Activated CD4-positive, alpha-beta T cell treated with anti-CD3 and anti-CD28 coated beads for 1 hour (primary cell): ENCODE measurements at regions not wholly inside any gene's neighbourhood (a gene's known extent, or its start where the extent isn't known, plus 50 kb on each side); places are given as distances from the start of the nearest gene placed in this dataset.
"Not testable (repeated sequence)": the region's sequence is repeated elsewhere in the genome, so short reads cannot be mapped to it uniquely, and the experiment has no call there.

Experiments
- DNase-seq: peaks from one replicate; pipeline ENCODE4 v3.0.0-alpha.2; 2020

GRCh38 chr5:118603278-118603677 lies 385.1 kb downstream of the DTWD2 start:
- no peak for DNase-seq

- no peak for DNase-seq
These were observed 390.0 kb downstream of the DTWD2 start for GRCh38 chr5:118598311-118598710.

- no peak for DNase-seq
These were observed 390.8 kb downstream of the DTWD2 start for GRCh38 chr5:118597543-118597942.

- no peak for DNase-seq
These were observed 392.1 kb downstream of the DTWD2 start for GRCh38 chr5:118596255-118596654.

GRCh38 chr5:118593003-118593328 lies 395.4 kb downstream of the DTWD2 start:
- DNase-seq: no peak

- no peak for DNase-seq
These were observed 395.9 kb downstream of the DTWD2 start for GRCh38 chr5:118592229-118593002.

- DNase-seq: no peak
These were observed 397.5 kb downstream of the DTWD2 start for GRCh38 chr5:118590806-118591205.

GRCh38 chr5:118580949-118581348 lies 407.4 kb downstream of the DTWD2 start:
- no peak for DNase-seq

GRCh38 chr5:118578093-118578492 lies 410.3 kb downstream of the DTWD2 start:
- DNase-seq: no peak

- DNase-seq: no peak
These were observed 410.7 kb downstream of the DTWD2 start for GRCh38 chr5:118577621-118578020.

GRCh38 chr5:118570276-118570675 lies 418.1 kb downstream of the DTWD2 start:
- DNase-seq: not testable (repeated sequence)

- not testable (repeated sequence) for DNase-seq
These were observed 418.8 kb downstream of the DTWD2 start for GRCh38 chr5:118569596-118569995.

- DNase-seq: no peak
These were observed 422.9 kb downstream of the DTWD2 start for GRCh38 chr5:118565335-118565971.

GRCh38 chr5:118561971-118562370 lies 426.4 kb downstream of the DTWD2 start:
- DNase-seq: no peak

- no peak for DNase-seq
These were observed 427.1 kb downstream of the DTWD2 start for GRCh38 chr5:118561235-118561634.

- DNase-seq: no peak
These were observed 429.5 kb downstream of the DTWD2 start for GRCh38 chr5:118558871-118559270.

- no peak for DNase-seq
These were observed 431.1 kb downstream of the DTWD2 start for GRCh38 chr5:118557251-118557661.

GRCh38 chr5:118556792-118557191 lies 431.6 kb downstream of the DTWD2 start:
- DNase-seq: no peak

- DNase-seq: no peak
These were observed 432.6 kb downstream of the DTWD2 start for GRCh38 chr5:118555727-118556126.

- no peak for DNase-seq
These were observed 433.4 kb downstream of the DTWD2 start for GRCh38 chr5:118554981-118555380.

- no peak for DNase-seq
These were observed 434.1 kb downstream of the DTWD2 start for GRCh38 chr5:118554241-118554640.

GRCh38 chr5:118553662-118554061 lies 434.7 kb downstream of the DTWD2 start:
- DNase-seq: no peak

GRCh38 chr5:118552731-118553360 lies 435.5 kb downstream of the DTWD2 start:
- DNase-seq: no peak

- no peak for DNase-seq
These were observed 436.2 kb downstream of the DTWD2 start for GRCh38 chr5:118552146-118552545.
